NCI-H460 (cell line): ENCODE measurements at regions not wholly inside any gene's neighbourhood (a gene's known extent, or its start where the extent isn't known, plus 50 kb on each side); places are given as distances from the start of the nearest gene placed in this dataset.
"Not testable (repeated sequence)": the region's sequence is repeated elsewhere in the genome, so short reads cannot be mapped to it uniquely, and the experiment has no call there.

Experiments used
- DNase-seq: peaks from one replicate; pipeline ENCODE4 v3.0.0-alpha.2; 2016; ENCODE audit warnings: low read depth; ENCODE audit errors: extremely low read depth

DNA sequence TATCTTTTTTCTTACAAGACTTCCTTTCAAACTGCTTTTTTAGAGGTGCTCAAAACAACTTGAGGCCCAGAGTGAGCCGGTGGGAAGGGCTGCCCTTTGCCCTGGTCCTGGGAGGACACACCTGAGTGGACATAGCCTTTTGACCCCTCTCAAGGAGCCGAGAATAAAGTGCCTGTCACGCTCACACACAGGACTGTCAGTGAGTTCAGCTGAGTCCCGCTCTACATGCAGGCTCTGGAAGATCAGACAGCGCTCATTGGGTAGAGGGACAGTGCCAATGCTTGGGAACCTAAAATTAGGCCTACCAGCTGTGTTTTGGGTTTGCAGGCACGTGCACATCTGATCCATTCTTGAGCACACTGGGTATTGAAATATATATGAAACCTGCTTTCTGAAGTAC is 387.8 kb downstream of the CD83 start:
- no peak for DNase-seq

- no peak for DNase-seq
Measured at GRCh38 chr6:14506656-14507246, 389.2 kb downstream of the CD83 start.

DNA sequence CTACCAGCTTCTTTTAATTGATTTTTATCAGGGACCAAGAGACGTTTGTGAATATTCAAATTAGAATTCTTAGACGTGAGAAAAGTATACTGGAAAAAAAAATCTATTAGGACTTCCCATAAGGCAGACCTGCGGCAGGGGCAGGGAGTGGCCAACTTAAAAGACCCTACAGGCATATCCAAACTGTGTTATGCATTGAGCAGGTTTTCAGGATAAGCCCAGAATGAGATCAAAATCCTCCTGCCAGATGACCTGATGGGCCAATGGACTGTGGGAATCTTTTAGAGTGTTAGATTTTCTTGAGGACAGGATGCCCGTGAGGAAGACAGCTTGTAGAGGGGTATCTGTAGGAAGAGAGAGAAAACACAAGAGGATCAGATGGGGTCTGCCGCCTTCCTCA is 391.5 kb downstream of the CD83 start:
- DNase-seq, result no peak

GRCh38 chr6:14510038-14510437 is 392.5 kb downstream of the CD83 start:
- DNase-seq, result no peak

DNA sequence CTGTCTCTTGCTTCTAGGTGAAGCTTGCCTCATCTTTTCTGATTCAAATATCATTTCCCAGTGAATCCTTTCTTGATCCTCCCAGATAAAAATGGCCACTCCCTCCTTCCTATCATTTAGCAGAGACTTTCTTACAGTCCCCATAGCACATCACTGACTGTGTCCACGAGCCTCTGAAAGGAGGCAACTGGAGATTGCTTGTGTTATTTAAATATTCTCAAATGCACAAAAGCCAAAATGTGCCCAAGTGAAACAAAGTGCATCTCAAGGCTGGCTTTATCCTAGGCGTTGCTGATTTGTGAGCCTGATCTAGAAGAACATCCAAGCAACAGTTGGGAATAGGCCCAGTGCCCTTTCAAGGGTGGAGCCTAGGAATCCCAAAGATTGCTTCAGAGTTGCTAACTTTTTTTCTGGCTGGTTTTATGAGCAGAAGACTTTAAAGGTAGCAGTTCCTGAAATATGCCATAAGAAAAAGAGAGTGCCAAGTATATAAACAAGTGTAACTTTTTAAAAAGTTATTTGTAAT is 393.6 kb downstream of the CD83 start:
- no peak for DNase-seq

- DNase-seq, result no peak
Measured at GRCh38 chr6:14512246-14512645, 394.7 kb downstream of the CD83 start.

DNA sequence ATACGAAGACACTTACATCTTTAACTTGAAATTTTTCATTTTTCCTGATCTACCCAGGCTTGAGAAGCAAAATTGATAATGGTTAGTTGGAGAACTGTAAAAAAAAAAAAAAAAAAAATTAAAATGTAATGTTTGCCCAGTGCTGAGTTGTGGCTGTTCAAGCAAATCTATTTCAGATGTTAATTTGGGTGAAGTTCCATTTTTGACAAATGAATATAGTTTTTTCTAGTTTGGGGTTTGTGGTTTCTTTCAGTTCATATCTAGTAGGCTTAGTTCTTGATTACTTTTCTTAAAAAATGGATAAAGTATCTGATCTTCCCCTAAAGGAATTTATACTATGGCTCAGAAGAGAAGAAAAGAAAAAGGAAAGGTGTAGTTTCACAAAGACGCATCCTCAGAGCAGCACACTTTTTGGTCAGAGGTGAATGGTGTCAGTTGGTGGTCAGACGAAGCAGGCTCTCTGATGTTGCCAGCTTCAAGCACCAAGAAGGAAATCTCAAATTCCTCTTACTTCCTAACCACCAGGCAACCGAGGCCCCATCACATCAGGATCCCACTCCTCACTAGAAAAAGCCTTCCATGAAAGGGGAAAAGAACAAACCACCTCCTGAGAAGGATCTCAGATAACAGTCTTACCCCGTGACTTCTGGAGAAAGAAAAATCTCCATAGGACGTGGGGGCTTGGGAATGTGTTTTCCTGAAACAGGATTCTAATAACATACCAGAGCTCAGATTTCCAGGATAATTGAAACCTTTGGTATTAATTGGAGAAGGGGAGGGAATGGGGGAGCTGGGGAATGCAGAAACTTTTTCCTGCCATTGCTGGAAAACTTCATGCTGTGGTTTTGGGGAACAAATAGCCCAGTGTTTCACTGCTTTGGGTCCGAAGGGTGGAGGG is 396.2 kb downstream of the CD83 start:
- DNase-seq, result no peak

DNA sequence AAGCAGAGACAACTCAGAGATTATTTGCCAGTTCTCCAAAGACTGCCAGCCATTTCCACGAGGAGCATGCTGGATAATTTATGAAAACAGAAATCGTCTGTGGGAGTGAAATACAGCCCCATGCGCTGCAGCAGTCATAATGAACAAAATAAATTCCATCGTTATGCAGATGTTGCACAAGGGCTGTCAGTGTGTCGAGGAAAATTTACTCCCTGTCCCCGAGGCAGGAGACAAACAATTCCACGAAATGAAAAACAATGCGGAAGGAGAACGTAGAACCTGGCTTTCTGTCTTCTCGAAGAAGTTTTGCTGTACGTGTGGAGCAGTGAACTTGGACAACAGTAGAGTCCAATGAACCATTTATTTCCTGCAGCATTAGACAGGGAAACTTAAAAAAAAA is 399.4 kb downstream of the CD83 start:
- no peak for DNase-seq

GRCh38 chr6:14517516-14518105 is 400.0 kb downstream of the CD83 start:
- no peak for DNase-seq

GRCh38 chr6:14518515-14519217 is 401.1 kb downstream of the CD83 start:
- DNase-seq, result no peak

DNA sequence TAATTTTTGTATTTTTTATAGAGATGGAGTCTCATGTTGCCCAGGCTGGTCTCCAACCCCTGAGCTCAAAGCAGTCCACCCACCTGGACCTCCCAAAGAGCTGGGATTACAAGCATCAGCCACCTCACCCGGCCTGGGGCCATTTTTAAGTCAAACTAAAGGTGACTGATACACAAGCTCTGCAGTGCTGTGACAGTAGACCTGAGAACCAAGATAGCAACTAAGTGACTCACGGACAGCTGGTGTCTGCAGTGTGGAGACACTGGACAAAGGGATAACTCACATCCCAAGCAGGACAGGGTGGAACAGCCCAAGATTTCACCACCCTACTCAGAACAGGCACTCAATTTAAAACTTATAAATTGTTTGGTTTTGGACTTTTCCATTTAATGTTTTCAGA is 402.5 kb downstream of the CD83 start:
- no peak for DNase-seq

DNA sequence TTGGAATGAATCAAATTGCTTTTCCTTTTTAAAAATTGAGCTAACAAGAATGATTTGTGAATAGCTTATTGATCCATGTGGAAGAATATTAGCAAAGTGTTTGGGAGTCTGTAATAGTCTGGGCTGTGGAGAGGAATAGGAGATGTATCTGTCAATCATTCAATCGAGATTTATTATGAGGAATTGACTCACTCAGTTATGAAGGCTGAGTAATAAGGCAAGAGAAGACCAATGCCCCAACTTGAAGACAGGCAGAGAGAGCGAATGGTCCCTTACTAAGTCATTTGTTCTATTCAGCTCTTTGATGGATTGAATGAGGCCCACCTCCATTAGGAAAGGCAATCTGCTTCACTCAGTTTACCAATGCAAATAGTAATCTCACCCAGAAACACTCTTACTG is 403.0 kb downstream of the CD83 start:
- no peak for DNase-seq

- DNase-seq, result no peak
Measured at GRCh38 chr6:14521141-14521540, 403.6 kb downstream of the CD83 start.

- not testable (repeated sequence) for DNase-seq
Measured at GRCh38 chr6:14521861-14522260, 404.3 kb downstream of the CD83 start.

- no peak for DNase-seq
Measured at GRCh38 chr6:14524319-14524718, 406.7 kb downstream of the CD83 start.

GRCh38 chr6:14530385-14530784 is 412.8 kb downstream of the CD83 start:
- no peak for DNase-seq

GRCh38 chr6:14533446-14533845 is 415.9 kb downstream of the CD83 start:
- DNase-seq, result no peak

DNA sequence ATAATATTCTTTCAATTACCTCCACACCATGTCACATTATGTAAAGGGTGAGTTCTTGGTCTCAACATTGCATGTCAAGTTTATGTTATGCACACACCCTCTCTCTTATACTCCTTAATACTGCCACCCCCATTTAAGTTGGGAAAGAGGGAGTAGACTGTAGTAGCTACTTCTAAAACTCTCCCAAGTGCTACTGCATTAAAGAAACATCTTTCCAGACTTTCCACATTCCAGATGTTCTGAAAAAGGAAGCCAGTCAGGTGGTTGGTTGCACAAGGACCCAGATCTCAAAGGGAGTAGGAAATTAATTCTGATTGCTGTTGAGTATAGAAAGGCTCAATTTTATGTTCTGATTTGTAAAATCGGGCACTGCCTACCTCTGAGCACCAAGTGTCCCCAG is 419.5 kb downstream of the CD83 start:
- DNase-seq, result no peak

DNA sequence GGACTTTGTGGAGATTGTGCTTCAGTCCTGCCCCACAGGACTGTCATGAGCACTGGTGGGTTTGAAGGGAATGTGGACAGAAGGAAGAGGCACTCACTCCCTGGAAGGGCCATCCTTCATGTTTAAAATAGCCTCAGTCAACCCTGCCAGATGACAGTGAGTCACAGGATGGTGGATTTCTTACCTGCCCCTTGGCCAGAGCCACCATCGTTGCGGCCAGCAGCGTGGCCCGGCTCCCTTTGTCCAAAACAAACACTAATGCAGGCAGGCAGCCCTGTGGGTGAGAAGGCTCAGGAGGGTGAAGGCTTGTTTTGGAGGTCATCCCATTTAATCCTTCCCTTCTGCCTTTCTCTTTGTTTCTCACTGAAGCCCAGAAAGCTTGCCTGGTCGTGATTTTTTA is 422.7 kb downstream of the CD83 start:
- no peak for DNase-seq

- no peak for DNase-seq
Measured at GRCh38 chr6:14540810-14541540, 423.4 kb downstream of the CD83 start.
